HFFc6 (cell line): ENCODE measurements at regions not wholly inside any gene's neighbourhood (a gene's known extent, or its start where the extent isn't known, plus 50 kb on each side); places are given as distances from the start of the nearest gene placed in this dataset.

Source experiments
- DNase-seq: peaks from one replicate; pipeline ENCODE4 v3.0.0-alpha.2; 2018
- H3K27ac Mint-ChIP-seq: 2 replicates; pipeline ENCODE4 v1.8.0; 2020; ENCODE audit warnings: mild to moderate bottlenecking, mixed read lengths
- H3K27me3 Mint-ChIP-seq: 2 replicates; pipeline ENCODE4 v1.8.0; 2021; ENCODE audit warnings: mild to moderate bottlenecking, moderate library complexity, mixed read lengths; ENCODE audit not compliant: insufficient read depth
- H3K36me3 Mint-ChIP-seq: 2 replicates; pipeline ENCODE4 v1.8.0; 2021; ENCODE audit warnings: low read depth, mixed read lengths
- H3K4me1 Mint-ChIP-seq: 2 replicates; pipeline ENCODE4 v1.8.0; 2020; ENCODE audit warnings: low read depth, mixed read lengths
- H3K4me3 Mint-ChIP-seq: 2 replicates; pipeline ENCODE4 v1.8.0; 2020; ENCODE audit warnings: mild to moderate bottlenecking, moderate library complexity, mixed read lengths
- H3K9me3 Mint-ChIP-seq: 2 replicates; pipeline ENCODE4 v1.8.0; 2020; ENCODE audit warnings: mild to moderate bottlenecking, mixed read lengths
- TF ChIP-seq, protein P1 (sequence below): fragments of 200-600 bp; sonication (generic); IDR thresholded peaks from 2 replicates; pipeline ENCODE4 v1.5.0; 2021; ENCODE audit warnings: antibody characterized with exemption, mild to moderate bottlenecking

DNA sequence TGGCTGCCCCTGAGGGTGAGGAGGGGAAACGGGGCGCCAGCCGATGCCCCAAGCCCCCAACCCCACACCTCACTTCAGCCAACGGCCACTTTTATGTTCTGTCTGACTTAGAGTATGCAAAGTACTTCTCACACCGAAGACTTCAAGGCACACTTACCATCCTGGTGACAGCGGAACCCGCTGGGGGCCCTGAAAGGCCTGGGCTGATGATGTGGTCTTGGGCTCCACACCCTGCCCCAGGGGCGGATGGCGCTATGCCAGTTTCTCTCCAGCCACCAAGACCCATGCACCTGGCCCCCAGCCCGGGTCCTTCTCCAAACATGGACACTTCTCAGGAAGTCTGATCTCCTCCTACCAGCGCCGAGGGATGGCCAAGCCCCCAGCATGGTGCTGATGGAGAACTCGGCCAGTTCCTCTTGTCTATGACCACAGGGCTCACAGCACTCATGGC is 175.4 kb downstream of the CTTN start:
- TF ChIP-seq, protein P1, sequence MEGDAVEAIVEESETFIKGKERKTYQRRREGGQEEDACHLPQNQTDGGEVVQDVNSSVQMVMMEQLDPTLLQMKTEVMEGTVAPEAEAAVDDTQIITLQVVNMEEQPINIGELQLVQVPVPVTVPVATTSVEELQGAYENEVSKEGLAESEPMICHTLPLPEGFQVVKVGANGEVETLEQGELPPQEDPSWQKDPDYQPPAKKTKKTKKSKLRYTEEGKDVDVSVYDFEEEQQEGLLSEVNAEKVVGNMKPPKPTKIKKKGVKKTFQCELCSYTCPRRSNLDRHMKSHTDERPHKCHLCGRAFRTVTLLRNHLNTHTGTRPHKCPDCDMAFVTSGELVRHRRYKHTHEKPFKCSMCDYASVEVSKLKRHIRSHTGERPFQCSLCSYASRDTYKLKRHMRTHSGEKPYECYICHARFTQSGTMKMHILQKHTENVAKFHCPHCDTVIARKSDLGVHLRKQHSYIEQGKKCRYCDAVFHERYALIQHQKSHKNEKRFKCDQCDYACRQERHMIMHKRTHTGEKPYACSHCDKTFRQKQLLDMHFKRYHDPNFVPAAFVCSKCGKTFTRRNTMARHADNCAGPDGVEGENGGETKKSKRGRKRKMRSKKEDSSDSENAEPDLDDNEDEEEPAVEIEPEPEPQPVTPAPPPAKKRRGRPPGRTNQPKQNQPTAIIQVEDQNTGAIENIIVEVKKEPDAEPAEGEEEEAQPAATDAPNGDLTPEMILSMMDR: no peak
- no peak for DNase-seq
- Mint-ChIP-seq H3K27ac (no peak overlapping the region), H3K4me1 (no peaks in the 10 kb centered on the region), H3K27me3 (peaks cover 2% of the 10 kb centered on the region; the same call in 1 of the 2 replicates), H3K9me3 (peaks cover 63% of the 10 kb centered on the region), H3K36me3 (peaks cover 5% of the 10 kb centered on the region), H3K4me3 (no peak overlapping the region)

DNA sequence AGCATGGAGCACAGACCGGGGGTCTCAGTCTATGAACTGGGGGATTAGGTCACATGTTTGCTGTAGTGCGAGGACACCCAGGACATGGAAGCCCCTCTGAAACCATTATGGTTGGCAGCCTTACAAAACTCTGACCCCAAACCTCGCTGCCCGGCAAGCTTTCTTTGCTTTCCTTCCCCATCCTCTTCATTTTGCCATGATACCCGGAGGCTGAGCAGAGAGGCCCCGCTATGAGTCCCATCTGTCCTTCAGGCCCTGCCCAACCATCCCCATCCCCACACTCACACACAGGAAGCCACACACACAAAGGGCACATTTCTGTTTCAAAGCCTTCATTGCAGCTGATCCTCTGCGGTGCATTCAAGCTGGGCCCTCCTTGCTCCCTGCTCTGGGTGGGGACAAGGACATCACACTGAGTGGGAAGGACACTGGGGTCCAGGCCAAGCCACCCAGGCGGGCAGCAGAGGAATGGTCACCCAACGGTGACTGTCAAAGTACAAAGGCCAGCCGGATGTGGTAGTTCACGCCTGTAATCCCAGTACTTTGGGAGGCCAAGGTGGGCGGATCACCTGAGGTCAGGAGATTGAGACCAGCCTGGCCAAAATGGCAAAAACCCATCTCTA is 176.5 kb downstream of the CTTN start:
- H3K27ac Mint-ChIP-seq: no peak overlapping the region
- no peak overlapping the region for H3K4me3 Mint-ChIP-seq
- peaks cover 64% of the 10 kb centered on the region for H3K9me3 Mint-ChIP-seq
- TF ChIP-seq, protein P1: no peak
- peaks cover 5% of the 10 kb centered on the region for H3K36me3 Mint-ChIP-seq
- no peak for DNase-seq
- no peaks in the 10 kb centered on the region for H3K4me1 Mint-ChIP-seq
- peaks cover 2% of the 10 kb centered on the region; the same call in 1 of the 2 replicates for H3K27me3 Mint-ChIP-seq

DNA sequence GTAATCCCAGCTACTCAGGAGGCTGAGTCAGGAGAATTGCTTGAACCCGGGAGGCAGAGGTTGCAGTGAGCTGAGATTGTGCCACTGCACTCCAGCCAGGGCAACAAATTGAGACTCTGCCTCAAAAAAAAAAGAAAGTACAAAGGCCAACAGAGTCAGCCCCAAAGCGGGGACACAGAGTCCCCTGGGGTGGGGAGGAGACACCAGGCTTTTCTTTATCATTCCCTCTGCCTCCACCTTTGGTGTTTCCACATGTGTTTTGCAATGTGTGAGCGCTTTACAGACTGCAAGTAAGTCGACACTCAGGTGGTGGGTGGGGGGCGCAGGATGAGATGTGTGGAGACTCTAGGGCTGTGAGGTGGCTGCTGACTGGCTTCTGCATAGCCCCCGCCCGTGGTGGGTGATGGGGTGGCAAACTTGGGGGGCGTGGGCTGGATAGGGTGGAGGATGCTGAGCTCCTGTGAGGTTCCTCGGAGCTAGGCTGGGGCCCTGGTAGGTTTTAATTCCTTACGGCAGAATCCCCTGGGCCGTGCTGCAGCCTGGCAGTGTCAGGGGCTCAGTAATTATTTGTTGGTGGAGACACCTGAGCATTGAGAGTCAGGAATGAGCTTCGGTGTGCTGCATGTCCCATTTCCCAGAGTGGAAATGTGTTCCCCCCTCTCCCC is 177.2 kb downstream of the CTTN start:
- Mint-ChIP-seq H3K36me3 (peaks cover 5% of the 10 kb centered on the region), H3K9me3 (peaks cover 64% of the 10 kb centered on the region), H3K27ac (no peak overlapping the region), H3K4me1 (no peaks in the 10 kb centered on the region), H3K4me3 (no peak overlapping the region), H3K27me3 (peaks cover 2% of the 10 kb centered on the region; the same call in 1 of the 2 replicates)
- TF ChIP-seq, protein P1: no peak
- no peak for DNase-seq

DNA sequence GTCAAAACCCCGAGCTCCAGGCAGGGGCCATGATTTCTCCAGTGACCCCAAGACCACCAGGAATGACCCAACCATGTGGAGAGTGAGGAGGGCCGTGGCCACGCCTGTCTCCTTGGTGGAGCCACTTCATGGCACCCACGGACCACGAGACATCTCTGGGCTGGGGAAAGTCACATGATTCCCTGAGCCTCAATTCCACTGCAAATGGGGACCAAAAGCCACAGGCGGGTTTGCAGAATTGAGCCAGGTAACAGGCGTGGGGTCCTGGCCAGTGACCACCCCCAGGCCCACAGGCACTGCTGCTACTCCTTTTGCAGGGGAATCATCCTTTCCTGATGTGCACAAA is 178.9 kb downstream of the CTTN start:
- Mint-ChIP-seq H3K9me3 (peaks cover 61% of the 10 kb centered on the region), H3K4me1 (no peaks in the 10 kb centered on the region), H3K36me3 (peaks cover 5% of the 10 kb centered on the region), H3K4me3 (no peak overlapping the region), H3K27ac (no peak overlapping the region), H3K27me3 (peaks cover 4% of the 10 kb centered on the region; the same call in 1 of the 2 replicates)
- TF ChIP-seq, protein P1: no peak
- no peak for DNase-seq

DNA sequence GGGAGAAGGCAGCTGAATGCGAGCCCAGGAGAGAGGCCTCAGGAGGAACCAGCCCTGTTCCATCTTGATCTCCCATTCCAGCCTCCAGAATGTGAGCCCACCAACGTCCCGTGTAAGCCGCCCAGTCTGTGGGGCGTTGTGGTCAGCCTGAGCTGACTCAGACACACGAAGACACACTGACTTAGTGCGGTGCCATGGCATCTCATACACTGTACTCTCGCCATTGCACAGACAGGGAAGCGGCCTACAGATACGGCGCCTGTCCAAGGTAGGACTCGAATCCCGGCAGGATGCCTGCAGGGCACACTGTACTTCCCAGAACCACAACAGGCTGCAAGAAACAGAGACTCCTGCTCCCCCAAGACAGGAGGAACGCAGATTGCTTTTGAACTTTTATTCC is 179.6 kb downstream of the CTTN start:
- no peaks in the 10 kb centered on the region for H3K4me1 Mint-ChIP-seq
- no peak for DNase-seq
- H3K9me3 Mint-ChIP-seq: peaks cover 57% of the 10 kb centered on the region

More for the DNA sequence above, 179.6 kb downstream of the CTTN start:
- Mint-ChIP-seq H3K36me3 (no peaks in the 10 kb centered on the region), H3K27me3 (peaks cover 9% of the 10 kb centered on the region; the same call in 1 of the 2 replicates), H3K27ac (no peak overlapping the region), H3K4me3 (no peak overlapping the region)
- TF ChIP-seq, protein P1: no peak
